22Rv1 (cell line): ENCODE measurements at regions not wholly inside any gene's neighbourhood (a gene's known extent, or its start where the extent isn't known, plus 50 kb on each side); places are given as distances from the start of the nearest gene placed in this dataset.

Source experiments
- H3K27ac ChIP-seq: fragments of 450-650 bp; 2 replicates; pipeline ENCODE4 v1.5.1; 2017
- ZFX ChIP-seq: fragments of 450-650 bp; IDR thresholded peaks from 2 replicates; pipeline ENCODE4 v1.6.1; 2017; ENCODE audit warnings: antibody characterized with exemption, borderline replicate concordance
- TF ChIP-seq, protein P1 (sequence below): fragments of 450-650 bp; IDR thresholded peaks from 2 replicates; pipeline ENCODE4 v1.5.1; 2017; ENCODE audit warnings: mild to moderate bottlenecking

DNA sequence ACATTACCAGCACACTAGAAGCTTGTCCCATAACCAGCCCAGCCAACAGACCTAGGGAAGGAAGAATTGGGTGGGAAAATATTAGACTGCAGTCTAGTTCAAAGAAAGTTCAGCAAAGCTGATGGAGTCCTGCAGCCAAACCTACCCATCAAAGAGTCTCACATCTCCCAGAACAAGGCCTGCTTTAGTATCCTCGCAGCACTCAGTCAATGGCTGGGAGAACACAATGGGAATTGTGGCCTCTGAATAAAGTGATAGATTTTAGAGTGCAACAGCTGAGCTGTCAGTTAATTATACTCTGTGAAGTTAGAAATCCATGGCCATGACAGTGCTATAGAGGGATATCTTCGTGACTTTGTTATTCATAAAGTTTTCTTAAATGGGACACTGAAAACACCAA is 207.2 kb upstream of the NAALADL2 start:
- TF ChIP-seq, protein P1, sequence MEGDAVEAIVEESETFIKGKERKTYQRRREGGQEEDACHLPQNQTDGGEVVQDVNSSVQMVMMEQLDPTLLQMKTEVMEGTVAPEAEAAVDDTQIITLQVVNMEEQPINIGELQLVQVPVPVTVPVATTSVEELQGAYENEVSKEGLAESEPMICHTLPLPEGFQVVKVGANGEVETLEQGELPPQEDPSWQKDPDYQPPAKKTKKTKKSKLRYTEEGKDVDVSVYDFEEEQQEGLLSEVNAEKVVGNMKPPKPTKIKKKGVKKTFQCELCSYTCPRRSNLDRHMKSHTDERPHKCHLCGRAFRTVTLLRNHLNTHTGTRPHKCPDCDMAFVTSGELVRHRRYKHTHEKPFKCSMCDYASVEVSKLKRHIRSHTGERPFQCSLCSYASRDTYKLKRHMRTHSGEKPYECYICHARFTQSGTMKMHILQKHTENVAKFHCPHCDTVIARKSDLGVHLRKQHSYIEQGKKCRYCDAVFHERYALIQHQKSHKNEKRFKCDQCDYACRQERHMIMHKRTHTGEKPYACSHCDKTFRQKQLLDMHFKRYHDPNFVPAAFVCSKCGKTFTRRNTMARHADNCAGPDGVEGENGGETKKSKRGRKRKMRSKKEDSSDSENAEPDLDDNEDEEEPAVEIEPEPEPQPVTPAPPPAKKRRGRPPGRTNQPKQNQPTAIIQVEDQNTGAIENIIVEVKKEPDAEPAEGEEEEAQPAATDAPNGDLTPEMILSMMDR, result no peak
- no peak for TF ChIP-seq ZFX
- no peak overlapping the region for H3K27ac ChIP-seq

DNA sequence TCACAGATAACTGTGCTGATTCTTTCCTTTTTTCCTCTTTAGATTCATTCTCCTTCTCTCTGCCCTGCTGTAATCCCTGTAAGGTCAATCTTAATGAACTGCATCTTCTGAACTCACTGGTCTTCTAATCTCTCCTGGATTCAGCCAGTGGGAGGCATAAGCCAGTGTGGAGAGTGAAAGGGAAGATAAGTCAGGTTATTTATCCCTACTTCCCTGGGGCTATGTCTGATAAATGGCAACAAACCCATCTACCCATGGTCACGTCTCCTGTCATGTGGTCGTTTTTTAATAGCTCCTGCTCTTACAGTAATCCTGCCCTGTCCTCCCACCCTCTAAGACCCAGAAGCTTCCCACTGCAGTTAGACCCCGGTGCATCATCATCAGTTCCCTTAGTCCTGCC is 199.6 kb upstream of the NAALADL2 start:
- no peak overlapping the region for H3K27ac ChIP-seq
- TF ChIP-seq, protein P1, result no peak
- TF ChIP-seq ZFX, result no peak

DNA sequence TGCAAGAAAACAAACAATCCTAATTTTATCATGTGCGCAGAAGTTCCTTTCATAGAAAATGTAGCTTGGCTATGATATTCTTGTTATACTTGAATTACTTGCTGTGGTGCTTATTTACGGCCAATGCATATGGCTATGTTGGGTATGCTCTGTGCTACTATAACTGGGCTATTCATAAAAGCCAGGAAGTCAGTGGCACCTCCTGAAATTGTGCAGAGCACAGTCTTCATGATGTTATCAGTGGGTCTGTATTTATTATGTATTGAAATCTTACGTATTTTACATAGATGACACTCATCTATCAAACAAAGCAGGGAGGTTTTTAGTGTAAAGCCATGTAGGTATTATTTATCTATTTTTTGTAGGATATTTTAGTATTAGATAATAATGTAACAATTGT is 196.5 kb upstream of the NAALADL2 start:
- TF ChIP-seq, protein P1, result no peak
- no peak overlapping the region for H3K27ac ChIP-seq

GRCh38 chr3:174667386-174667785 is 191.7 kb upstream of the NAALADL2 start:
- no peak overlapping the region for H3K27ac ChIP-seq
- TF ChIP-seq, protein P1, result no peak
- TF ChIP-seq ZFX, result no peak

DNA sequence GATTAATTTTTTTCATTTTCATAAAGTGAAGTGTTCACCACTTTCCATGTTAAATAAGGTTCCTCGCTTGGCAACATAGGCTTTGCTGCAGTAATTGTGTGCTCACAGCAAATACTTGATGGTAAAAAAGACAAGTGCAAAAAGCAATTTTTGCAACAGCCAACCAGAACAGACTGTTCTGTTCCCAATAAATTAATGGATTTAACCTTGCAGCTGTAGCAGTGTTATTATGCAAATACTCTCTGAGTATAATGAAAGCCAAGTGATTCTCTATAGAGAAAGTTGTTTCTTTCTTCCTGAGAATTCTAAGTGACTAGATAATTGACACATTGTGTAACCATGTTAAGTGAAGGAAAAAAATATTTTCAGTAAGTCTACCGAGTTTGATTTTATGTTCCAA is 183.7 kb upstream of the NAALADL2 start:
- TF ChIP-seq, protein P1, result no peak
- no peak for TF ChIP-seq ZFX
- H3K27ac ChIP-seq, result peak overlapping the region; percentile 13; the same call in 1 of the 2 replicates

- no peak overlapping the region for H3K27ac ChIP-seq
- TF ChIP-seq ZFX, result no peak
- TF ChIP-seq, protein P1, result no peak
Measured at GRCh38 chr3:174681784-174682183, 177.3 kb upstream of the NAALADL2 start.

DNA sequence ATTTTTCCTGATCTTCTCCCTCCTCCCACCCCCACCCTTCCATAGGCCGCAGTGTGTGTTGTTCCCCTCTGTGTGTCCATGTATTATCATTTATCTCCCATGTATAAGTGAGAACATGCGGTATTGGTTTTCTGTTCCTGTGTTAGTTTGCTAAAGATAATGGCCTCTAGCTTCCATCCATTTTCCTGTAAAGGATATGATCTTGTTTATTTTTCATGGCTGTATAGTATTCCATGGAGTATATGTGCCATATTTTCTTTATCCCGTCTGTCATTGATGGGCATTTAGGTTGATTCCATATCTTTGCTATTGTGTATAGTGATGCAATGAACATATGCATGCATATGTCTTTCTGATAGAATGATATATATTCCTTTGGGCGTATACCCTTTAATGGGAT is 173.3 kb upstream of the NAALADL2 start:
- no peak overlapping the region for H3K27ac ChIP-seq
- TF ChIP-seq, protein P1, result no peak
- TF ChIP-seq ZFX, result no peak
